DOHH2 (cell line): ENCODE measurements at regions not wholly inside any gene's neighbourhood (a gene's known extent, or its start where the extent isn't known, plus 50 kb on each side); places are given as distances from the start of the nearest gene placed in this dataset.

Experiments used
- EZH2phosphoT487 ChIP-seq: fragments of 200-600 bp; sonication (generic); IDR thresholded peaks from 2 replicates; pipeline ENCODE4 v1.6.1; 2017; ENCODE audit warnings: borderline replicate concordance, mild to moderate bottlenecking, antibody characterized with exemption, low read length, moderate library complexity, mixed read lengths
- TF ChIP-seq, protein P1 (sequence below): fragments of 200-600 bp; sonication (generic); IDR thresholded peaks from one replicate; pipeline ENCODE4 v1.5.1; 2014; ENCODE audit warnings: antibody characterized with exemption, mild to moderate bottlenecking, low read depth, low read length; ENCODE audit not compliant: poor library complexity, severe bottlenecking

DNA sequence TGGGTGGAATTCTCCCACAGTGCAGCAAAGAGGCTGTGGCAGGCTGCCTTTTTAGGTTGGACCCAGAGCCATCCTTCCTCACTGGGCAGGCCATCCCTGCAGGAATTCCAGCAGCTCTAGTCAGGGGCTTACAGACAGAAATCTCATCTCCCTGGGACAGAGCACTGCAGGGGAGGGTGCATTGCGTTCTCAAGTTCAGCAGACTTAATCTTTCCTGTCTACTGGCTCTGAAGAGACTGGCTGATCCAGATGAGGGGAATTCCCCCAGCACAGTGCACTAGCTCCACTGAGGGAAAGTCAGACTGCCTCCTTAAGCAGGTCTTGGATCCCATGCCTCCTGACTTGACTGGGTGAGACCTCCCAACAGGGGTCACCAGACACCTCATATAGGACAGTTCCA lies 899.7 kb upstream of the VRK2 start:
- TF ChIP-seq, protein P1, sequence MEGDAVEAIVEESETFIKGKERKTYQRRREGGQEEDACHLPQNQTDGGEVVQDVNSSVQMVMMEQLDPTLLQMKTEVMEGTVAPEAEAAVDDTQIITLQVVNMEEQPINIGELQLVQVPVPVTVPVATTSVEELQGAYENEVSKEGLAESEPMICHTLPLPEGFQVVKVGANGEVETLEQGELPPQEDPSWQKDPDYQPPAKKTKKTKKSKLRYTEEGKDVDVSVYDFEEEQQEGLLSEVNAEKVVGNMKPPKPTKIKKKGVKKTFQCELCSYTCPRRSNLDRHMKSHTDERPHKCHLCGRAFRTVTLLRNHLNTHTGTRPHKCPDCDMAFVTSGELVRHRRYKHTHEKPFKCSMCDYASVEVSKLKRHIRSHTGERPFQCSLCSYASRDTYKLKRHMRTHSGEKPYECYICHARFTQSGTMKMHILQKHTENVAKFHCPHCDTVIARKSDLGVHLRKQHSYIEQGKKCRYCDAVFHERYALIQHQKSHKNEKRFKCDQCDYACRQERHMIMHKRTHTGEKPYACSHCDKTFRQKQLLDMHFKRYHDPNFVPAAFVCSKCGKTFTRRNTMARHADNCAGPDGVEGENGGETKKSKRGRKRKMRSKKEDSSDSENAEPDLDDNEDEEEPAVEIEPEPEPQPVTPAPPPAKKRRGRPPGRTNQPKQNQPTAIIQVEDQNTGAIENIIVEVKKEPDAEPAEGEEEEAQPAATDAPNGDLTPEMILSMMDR = no peak
- no peak for TF ChIP-seq EZH2phosphoT487
